GM19025 (cell line): ENCODE measurements at regions not wholly inside any gene's neighbourhood (a gene's known extent, or its start where the extent isn't known, plus 50 kb on each side); places are given as distances from the start of the nearest gene placed in this dataset.

Source experiments
- ATAC-seq: cut with Tn5 transposase; IDR thresholded peaks from one replicate; pipeline ENCODE4 v1.9.1; 2021; ENCODE audit warnings: mild to moderate bottlenecking, low read depth, moderate library complexity; ENCODE audit not compliant: unreplicated experiment

GRCh38 chr20:24045621-24046318 lies 57.2 kb upstream of the GGTLC1 start:
- no peak for ATAC-seq

DNA sequence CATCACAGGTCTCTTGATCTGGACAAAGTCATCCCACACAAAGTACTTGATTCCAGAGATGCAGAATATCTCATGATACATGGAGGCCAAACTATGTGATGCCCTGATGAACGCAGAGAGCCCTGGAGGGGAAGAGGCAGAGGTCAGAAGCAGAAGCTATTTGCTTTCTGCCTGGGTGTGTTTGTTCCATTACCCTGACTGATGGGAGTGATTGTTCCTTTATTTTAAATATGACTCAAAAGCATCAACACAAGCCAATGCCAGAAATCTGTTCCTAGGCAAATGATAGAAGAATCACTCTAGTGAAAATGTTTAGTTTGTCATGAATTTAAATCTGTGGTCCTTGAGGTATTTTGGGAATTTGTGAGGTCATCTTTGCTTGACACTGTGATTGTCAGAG lies 54.7 kb upstream of the GGTLC1 start:
- ATAC-seq = no peak

- ATAC-seq = no peak
Observed at GRCh38 chr20:24042646-24043045, 54.1 kb upstream of the GGTLC1 start.

DNA sequence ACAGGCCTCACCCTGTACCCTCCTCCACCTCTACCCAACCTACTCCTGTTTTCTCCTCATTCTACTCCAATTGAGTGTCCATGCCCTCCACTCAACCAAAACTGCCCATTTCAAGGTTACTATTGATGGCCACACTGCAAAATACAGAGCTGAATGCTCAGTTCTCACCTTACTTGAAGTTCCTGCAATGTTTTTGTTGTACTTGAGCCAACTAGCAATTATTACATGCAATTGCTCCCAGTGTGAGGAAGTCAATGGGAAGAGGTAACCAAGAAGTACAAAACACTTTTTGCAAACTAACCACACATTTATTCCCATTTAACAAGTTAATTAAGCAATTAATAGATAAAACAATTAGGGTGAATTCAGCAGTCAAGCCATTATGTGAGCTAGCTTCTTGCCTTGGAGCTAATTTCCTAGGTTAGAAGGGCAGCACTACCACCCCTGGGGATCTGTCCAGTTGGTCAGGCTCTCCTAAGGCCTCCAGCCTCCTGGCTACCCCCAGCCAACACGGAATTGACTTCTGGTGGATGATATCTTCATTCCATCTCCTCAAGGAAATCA lies 52.4 kb upstream of the GGTLC1 start:
- no peak for ATAC-seq

DNA sequence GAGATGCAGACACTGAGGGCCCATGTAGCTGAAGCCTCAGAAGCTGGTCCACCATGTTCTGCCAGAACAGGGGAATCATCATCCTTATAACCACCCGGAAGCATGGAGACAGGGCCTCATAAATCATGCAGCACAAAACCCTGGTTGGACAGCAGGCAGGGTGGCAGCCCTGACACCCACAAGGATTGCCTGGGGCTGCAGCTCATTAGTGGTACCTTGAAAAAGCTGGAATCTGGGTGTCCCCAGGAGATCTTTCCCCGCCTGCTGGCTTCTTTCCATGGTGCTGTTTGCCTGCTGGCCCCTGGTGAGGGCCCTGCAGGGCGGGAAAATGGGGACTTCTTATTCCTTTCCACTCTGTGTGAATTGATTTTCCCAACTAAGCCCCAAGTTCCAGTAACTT lies 50.6 kb upstream of the GGTLC1 start:
- ATAC-seq = no peak
